ENCODE measurements at regions not wholly inside any gene's neighbourhood (a gene's known extent, or its start where the extent isn't known, plus 50 kb on each side); places are given as distances from the start of the nearest gene placed in this dataset.
A peak's percentile ranks its signal among the peaks of the same experiment; 100 is the strongest.

DNA sequence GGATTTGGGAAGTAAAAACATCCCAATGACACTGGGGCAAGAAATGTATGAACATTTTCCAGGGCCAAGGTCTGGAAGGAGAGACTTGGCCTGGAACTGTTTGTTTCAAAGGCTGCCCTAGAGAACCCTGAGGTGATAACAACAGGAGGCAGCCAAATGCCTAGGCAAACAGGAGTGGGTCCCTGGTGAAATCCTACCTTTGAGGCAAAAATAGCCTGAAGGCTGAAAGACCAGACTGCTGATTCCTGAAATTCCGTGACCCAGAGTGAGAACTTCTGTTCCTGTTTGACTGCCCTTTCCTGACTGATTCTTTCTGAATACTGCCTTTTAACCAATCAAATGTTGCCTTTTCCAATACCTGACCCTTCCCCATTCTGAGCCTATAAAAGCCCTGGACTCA is 196.4 kb downstream of the NSUN3 start:
- DNase-seq: no peak

DNA sequence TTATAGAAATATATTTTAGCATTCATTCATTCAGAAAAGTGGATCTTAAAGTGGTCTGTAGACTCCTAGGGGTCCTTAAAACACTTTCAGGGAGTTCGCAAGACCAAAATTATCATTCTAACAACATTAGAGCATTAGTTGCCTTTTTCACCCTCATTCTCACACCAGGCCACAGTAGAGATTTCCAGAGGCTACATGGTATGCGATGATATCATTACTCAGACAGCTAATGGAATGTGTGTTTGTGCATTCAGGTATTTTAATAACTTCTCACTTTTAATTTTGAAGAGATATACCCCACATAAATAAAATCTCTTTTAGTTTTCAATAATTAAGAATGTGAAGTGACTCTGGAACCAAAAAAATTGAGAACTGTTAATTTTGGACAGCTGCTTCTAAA is 206.9 kb downstream of the NSUN3 start:
- DNase-seq: no peak

DNA sequence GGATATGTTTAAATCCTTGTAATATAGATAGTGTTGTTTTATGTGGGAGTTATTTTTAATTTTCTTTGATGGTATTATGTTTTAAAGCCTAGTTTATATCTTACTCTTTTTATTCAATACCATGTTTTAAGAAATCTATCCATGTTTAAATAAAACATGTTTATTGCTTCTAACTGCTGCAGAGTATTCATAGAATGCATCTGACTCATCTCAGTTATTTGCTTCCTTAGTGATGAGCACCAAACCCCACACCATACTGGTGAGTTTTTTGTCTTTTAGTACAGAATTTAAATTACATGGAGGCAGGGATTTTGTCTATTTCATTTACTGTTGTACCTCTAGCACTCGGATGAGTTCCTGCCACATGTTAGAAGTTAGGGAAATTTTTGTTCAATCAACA is 209.2 kb downstream of the NSUN3 start:
- DNase-seq: no peak

DNA sequence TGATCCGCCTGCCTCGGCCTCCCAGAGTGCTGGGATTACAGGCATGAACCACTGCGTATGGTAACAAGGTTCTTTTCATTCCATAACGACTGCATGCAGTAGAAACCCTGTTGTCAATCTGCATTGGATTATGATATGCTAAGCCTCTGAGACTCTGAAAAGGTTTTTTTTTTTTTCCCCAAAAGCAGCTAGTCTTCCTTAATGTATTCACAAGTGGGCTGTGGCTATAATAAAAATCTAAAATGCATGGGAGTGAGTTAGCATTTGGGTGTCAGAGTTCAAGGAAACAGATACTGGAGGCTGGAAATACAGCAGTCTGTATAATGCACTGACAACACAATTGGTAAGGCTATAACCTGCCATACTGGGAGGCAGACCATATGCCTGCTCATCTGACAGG is 218.1 kb downstream of the NSUN3 start:
- no peak for DNase-seq

DNA sequence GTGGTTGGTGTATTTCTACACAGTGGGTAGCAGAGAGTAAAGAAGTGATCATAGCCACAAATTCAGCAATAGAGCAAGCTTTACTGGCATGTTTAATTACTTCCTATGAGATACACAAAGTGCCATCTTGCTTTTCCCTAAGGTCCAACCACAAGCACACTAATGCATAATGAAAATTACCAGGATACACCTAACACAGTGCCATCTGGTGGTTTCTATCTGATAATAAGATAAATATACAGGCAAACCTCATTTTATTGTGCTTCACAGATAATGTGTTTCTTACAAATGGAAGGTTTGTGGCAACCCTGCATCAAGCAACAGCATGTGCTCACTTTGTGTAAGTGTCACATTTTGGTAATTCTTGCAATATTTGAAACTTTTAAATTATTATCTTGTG is 223.0 kb downstream of the NSUN3 start:
- peak; percentile 58 for DNase-seq

DNA sequence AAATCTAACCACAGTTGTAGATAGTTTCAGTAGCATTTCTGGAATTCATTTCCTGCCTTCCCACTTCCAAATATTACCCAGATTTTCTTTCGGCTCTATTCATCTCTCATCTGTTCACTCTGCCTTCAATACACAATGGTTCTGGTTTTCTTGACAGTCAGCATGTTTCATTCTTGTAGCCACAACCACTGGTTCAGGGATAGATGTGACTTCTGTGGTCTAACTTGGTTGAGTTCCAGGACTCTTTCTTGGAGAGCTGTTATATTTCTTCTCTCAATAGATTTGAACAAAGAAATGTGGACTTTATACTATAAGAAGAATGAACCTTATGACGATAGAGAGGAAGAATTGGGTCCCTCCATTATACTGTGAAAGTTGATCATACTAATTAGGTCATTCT is 228.8 kb downstream of the NSUN3 start:
- no peak for DNase-seq

DNA sequence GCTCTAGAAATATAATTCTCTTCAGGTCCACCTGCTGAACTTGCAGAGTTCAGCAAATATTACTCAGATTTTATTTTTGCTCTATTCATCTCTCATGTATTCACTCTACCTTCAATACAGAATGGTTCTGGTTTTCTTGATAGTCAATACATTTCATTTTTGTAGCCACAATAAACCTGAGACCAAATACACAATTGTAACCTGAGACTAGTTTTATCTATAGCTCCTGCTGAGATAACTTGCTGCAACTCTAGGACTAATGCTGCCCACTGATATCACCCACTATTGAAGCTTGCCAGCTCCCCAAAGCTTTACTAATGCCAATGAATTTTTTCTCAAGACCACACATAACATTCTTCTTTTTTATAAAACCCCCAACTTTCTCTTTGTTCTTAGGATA is 229.3 kb downstream of the NSUN3 start:
- DNase-seq: no peak

DNA sequence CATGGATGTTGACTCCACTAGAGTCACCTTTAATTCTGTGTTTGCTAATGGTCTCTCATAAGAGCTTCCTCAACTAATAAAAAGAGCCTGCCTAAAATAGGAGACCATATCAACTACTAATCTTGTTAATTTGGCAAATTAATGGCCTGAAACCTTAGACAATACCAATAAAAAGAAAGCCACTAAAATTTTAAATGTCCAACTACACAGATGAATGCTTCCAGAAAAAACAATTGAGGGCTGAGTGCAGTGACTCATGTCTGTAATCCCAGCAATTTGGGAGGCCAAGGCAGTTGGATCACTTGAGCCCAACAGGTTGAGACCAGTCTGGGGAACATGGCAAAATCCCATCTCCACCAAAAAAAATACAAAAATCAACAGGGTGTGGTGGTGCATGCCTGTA is 230.9 kb downstream of the NSUN3 start:
- no peak for DNase-seq

DNA sequence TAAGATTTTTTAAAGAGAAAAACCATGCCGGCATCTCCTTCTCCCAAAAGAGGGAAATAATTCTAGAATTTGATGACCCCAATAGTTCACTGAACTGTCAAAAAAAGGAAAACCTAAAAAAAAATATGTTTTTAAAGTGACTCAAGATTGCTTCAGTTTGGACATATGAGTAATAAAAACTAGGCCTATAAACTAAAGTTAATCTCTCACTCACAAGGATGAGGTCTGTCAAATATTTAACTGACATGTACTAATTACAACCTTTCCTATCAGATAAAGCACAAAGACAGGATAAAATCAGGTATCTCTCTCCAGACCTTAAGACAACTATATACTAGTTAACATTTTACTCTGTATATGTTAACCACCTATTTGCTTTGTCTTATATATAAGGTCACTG is 231.9 kb downstream of the NSUN3 start:
- no peak for DNase-seq

DNA sequence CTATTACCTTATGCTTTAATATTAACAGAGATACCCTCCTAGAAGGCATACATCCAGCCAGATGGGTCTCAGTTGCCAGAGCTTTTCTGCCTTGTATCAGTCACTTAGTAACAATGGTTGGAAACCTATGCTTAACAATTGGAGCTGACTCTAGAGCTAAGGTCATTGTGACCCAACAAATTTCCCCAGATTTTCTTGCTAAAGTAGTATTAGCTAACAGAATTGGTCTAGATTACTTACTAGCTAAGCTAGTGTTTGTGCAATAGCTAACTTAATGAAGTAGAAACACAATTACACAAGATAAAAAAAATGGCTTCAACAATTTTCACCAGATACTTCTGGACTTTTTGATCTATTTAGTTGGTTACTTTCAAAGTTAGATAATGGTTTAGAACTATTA is 236.9 kb downstream of the NSUN3 start:
- DNase-seq: no peak

DNA sequence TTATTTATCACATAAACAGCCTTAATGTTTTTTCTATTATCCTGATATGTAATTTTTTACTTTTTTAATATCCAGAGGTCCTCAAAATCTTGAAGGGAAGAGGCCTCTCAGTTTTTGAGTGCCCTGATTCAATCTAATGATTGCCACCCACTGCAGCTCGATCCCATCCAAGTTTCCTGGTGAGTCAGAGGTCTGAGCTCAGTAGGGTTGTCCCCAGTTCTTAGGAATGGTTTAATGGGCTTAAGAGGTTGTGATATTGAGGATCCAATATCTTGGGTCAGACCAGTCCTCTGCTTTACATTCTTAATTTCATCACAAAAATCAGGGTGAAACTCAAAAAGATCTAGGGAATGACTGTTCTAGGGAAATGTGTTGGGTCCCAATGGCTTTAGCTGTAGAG is 238.5 kb downstream of the NSUN3 start:
- DNase-seq: no peak

DNA sequence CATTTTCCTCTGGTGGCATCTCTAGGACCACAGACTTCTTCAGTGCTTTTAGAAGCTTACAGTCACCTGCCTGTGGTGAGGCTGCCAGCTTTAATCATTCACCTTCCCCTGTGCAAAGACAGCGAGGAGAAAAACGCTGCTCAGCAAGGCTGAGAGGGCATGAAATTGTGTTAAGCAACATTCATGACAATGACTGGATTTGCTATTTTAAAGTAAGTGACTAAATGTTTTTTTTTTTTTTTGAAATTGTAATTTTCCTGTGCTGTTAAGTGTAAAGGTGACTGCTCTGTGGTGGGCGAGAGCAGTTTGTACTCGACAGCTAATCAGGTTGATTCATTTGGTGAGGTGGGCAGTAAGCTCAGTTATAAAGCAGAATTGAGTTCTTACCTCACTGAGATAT is 240.4 kb downstream of the NSUN3 start:
- no peak for DNase-seq

DNA sequence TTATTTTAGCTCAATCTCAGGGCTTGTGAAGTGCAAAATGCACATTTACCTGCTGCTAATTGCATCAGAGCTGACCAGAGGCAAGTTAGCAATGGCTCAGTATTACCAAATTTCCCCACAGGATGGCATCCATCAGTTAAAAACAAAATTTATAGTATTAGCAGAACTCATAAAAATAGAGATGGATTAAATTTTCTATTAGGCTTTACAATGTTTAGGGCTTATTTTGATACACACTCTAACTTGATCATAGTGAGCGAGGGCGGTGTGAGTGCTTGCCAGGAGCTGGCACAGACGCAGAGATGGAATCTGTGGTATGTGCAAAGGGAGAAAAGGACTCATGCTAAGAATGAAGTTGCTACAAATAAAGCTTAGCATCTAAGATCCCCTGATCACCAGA is 241.0 kb downstream of the NSUN3 start:
- no peak for DNase-seq

DNA sequence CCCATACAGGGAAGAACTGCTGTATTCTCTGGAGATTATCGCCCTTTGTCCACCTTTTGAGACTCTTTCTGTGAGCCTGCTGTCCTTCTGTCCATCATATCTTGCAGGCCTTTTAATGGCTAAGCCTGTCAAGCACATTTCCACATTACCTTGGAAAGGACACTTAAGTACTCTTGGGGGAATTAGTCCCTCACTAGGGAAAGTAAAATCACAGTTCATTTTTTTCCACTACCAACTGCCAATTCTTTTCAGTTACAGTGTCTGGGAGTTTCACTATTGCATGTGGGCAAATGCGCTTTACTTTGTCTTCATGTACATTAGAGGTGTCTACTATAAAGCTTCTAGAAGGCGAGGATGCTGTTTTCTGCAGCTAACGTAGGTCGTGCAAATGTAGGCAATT is 242.1 kb downstream of the NSUN3 start:
- DNase-seq: no peak

DNA sequence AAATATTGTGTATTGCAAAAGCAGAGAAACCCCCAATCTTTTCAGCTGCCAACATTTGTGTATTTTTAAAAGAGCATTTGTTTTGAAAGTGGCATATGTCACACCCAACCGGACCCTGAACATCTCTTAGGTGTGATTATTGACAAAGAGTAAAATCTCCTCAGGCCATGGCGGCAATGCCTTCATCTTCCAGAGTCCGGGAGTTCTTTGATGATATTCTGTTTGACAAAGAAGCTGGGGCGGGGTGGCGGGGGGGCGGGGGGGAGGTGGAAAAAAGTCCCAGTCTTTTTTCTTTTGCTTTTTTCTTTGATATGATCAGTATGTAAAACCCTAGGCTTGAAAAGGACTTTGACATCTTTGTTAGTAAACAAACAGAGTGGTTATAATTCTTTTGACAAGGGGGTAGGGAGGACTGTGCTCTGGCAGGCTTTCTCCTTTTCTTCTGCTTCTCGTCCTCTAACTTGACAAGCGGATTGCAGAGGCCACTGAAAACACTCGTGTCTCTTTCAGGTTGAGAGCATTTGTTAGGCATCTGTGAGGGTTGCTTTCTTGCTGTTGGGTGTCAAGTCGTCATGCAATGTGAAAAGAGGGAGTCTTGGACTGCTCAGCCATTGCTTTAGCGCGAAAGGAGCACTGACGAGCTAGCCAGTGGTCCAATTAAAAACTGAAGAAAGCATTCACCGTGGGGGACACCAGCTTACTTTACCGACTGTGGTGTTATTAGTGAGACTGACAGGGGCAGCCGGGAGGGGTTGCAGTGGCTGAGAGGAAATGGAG is 243.2 kb downstream of the NSUN3 start:
- no peak for DNase-seq

DNA sequence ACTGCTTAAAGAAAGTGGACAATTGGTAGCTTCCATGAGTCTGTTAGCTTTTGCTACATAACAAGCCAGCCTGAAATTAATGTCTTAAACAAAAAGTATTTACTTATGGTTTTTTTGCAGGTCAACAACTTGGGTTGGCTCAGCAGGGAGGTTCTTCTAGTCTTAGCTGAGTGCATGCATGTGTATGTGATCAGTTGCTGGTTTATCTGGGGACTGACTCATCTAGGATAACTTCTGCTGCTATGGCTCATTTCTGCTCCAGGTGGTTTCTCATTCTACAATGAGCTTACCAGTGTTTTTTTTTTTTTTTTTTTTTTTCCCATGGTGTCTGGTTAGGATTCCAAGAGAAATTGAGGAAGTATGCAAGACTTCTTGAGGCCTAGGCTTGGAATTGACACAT is 244.7 kb downstream of the NSUN3 start:
- no peak for DNase-seq

DNA sequence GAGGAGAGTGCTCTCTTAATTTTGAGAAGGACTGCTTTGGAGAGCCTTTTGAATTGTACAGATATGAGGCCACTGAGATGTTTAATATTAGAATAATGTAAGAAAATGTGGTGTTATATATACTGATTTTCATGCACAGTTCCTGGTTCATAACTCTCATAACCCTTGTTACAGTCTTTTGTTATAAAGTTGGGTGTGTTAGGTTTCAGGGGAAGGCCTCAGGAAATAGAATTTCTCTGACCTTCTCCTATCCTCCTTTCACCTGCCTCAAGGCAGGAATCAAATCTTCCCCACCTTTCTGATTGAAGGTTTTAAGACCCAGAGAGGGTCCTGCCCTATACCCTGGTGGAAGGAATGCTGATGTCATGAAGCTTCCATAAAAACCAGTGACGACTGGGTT is 245.9 kb downstream of the NSUN3 start:
- no peak for DNase-seq

DNA sequence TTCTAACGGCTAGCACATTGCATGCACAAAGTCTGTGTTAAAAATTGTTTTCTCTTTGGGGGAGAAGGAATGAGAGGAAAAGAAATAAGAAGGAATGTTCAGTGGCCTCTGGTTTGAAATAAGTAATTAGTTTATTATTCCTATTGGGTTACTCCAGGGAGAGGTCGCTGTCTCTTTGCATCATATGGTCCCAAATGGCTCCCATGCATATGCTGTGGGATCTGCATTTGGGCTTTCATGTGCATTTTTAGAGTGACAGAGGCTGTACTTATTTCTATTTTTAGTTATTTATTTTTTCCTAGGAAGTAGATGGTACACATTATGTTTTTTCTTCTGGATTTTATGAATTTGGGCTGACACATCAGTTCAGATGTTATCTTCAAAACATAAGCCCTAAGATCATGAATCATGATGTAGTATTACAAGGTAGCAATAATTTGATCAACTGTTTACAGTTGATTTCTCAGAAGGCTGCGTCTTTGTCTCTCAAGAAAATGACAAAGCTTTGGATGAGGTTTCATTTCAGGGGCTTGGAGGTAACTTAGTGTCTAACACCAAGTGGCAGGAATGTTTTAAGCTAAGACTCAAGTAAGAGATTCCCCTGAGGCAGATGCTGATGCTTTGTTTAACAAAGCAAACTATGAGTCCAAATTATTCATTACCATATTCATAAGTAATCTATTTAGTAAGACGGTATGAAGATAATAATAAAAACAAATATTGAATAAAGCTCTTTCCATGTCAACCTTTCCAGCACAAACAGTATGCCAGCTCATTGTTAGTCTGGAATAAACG is 247.7 kb downstream of the NSUN3 start:
- no peak for DNase-seq

DNA sequence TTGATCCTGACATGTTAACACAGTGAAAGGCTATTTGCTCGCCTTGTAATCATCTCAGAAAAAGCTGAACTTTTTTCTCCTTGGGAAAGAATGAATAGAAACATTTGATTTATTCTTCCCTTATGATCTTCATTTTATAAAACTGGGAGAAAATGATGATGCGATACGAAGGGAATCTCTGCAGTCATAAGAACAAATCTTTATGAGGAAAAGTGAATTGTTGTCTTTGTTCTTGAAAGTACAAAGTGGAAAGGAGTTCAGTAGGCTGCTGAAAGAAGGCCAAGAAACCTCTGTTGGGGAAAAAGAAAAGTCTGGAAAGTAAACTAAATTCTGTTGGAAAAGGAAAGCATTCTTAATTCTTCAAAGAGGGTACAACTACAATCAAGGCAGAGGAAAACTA is 248.8 kb downstream of the NSUN3 start:
- DNase-seq: no peak

DNA sequence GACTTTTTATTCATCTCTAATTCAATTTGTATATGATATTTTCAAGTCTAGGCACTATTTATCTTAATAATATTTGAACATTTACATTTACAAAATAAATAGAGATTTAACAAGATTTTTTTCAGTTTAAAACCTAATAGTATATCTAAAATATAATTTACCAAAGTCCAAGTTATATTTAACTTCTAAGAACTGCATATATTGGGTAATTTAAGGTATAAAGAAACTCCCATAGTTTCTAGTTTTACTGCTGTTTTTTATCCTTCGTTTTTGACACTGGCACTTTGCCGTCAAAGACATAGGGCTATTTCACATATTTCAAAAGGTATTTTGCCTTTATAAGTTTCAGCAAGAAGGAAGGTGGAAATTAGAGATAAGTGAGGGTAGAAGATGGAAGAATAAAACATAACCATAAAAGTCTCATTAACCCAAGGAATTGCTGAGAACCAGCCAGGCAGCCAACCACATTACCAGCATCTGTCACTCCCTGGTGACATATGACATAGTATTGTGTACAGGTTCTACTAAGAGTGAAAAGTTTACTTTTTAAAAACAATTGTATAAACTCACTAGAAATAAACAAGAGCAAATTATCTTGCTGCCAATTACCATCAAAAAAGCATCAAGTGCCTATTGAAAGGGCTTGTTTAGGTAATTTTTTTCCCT is 251.5 kb downstream of the NSUN3 start:
- no peak for DNase-seq

DNA sequence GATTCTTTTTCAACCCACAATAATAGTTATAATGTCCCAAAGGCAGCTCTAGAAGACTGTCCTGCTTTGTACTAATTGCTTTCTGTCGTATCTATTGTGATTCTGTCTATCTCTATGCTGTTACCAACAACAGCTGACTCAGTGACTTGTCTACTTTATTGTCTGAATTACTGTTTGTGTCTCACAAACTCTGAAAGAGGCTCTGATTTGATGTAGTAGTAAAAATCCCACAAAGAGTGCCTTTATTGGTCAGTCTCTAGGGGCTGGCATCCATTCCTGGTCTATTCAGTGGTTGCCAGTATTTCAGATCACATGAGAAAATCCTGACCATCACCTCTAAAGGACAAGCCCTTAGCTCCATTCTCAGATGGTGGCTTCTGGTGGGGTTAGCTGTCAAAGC is 254.2 kb downstream of the NSUN3 start:
- no peak for DNase-seq

DNA sequence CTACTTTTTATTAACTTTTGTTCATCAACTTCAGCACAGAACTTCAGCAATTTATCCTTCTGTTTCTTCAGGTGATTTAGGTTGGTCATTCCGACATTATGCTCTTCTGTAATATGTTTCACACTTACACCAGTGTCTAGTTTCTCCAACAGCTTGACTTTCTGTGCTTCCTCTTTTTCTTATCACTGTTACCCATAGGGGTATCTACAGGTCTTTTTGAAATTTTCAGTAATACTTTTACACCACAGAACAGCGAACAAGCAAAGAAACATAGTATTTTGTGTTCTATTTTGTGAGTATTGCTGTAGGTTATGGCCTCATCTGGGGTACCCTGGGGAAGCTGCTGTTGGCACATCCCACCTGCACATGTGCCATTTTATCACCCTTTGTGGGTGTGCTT is 260.7 kb downstream of the NSUN3 start:
- DNase-seq: peak; percentile 10

DNA sequence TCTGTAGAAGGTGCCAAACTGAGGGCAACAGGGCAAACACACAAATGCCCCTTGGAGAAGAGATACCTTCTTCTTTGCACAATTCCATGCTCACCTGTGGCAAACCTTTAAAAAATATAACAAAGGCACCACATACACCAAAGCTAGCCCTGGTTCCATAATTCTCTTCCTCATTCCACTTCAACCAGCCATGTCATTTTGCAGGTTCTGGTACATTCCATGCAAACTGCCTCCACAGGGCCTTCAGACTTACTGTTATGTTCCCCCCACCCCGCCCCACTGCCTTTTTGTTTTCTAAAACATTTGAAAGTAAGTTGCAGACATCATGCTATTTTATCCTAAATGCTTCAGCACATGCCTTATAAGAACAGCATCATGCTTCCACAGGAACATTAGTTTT is 269.0 kb downstream of the NSUN3 start:
- no peak for DNase-seq
